Fibroblast of lung (primary cell): ENCODE measurements at regions not wholly inside any gene's neighbourhood (a gene's known extent, or its start where the extent isn't known, plus 50 kb on each side); places are given as distances from the start of the nearest gene placed in this dataset.

Experiments
- CTCF ChIP-seq, 2 donors: IDR thresholded peaks in 1 of 2; conservative IDR thresholded peaks in 1 of 2; 1 replicate in 1 of 2; 2 replicates in 1 of 2; pipeline ENCODE4 v1.5.1; 2011 to 2012; ENCODE audit warnings: low read length in 2 of 2, control low read depth in 1 of 2, inconsistent platforms in 1 of 2, low read depth in 1 of 2, mild to moderate bottlenecking in 1 of 2
- EZH2 ChIP-seq: IDR thresholded peaks from 2 replicates; pipeline ENCODE4 v1.5.1; 2012; ENCODE audit warnings: low read length, control low read depth, mild to moderate bottlenecking; ENCODE audit errors: missing control alignments

GRCh38 chr21:24127651-24128050 is 1479.6 kb downstream of the MRPL39 start:
- TF ChIP-seq CTCF (conservative IDR thresholded peaks at IDR 0.05 in 1 of 2, IDR thresholded peaks at IDR 0.05 in 1 of 2; ENCODE audit: low read depth in 1 of 2, low read length in 2 of 2): no peak
- TF ChIP-seq EZH2: no peak
